Activated naive CD8-positive, alpha-beta T cell treated with anti-CD3 and anti-CD28 coated beads, Interleukin-2, amount 50 U/mL, for 24 hours (primary cell): ENCODE measurements at regions not wholly inside any gene's neighbourhood (a gene's known extent, or its start where the extent isn't known, plus 50 kb on each side); places are given as distances from the start of the nearest gene placed in this dataset.
A peak's percentile ranks its signal among the peaks of the same experiment; 100 is the strongest.

ENCODE experiments used
- ATAC-seq: fragments of 150-1000 bp; cut with Tn5 transposase; one replicate; pipeline ENCODE4 v1.10.0; 2021
- DNase-seq: peaks from one replicate; pipeline ENCODE4 v3.0.0; 2021
- H3K27ac Mint-ChIP-seq: one replicate; pipeline ENCODE4 v1.8.0; 2021; ENCODE audit warnings: mild to moderate bottlenecking, mixed read lengths
- H3K27me3 Mint-ChIP-seq: one replicate; pipeline ENCODE4 v1.8.0; 2021; ENCODE audit warnings: mixed read lengths
- H3K36me3 Mint-ChIP-seq: one replicate; pipeline ENCODE4 v1.8.0; 2021; ENCODE audit warnings: low read depth, mixed read lengths
- H3K4me1 Mint-ChIP-seq: one replicate; pipeline ENCODE4 v1.8.0; 2021; ENCODE audit warnings: mixed read lengths
- H3K4me3 Mint-ChIP-seq: one replicate; pipeline ENCODE4 v1.8.0; 2021; ENCODE audit warnings: mild to moderate bottlenecking, moderate library complexity, mixed read lengths
- H3K9me3 Mint-ChIP-seq: one replicate; pipeline ENCODE4 v1.8.0; 2021; ENCODE audit warnings: mixed read lengths

DNA sequence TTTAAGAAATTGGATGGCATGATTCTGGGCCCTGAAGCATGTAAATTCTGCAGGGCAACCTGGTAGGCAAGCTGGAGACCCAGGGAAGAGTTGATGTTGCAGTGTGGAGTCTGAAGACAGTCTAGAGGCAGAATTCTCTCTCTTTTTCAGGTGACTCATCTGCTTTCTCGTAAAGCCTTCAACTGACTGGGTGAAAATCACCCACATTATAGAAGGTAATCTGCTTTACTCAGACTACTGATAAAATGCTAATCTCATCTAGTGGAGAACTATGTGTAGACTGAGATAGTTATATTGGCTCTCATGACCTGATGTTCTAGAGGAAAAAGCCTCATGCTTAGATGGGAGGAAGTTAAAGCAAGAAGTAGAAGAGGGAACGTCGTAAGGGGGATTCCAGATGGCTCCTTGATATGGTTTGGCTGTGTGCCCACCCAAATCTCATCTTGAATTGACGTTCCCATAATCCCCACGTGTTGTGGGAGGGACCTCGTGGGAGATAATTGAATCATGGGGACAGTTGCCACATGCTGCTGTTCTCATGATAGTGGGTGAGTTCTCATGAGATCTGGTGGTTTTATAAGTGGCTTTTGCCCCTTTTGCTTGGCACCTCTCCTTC, 723.8 kb downstream of the BCL11B start:
- H3K9me3 Mint-ChIP-seq, result peaks cover 3% of the 10 kb centered on the region
- H3K27ac Mint-ChIP-seq, result peak overlapping the region; percentile 88
- peak overlapping the region; percentile 28 for H3K4me3 Mint-ChIP-seq
- peak; percentile 82 for ATAC-seq
- H3K27me3 Mint-ChIP-seq, result no peaks in the 10 kb centered on the region
- H3K4me1 Mint-ChIP-seq, result peaks cover 15% of the 10 kb centered on the region
- peaks cover 3% of the 10 kb centered on the region for H3K36me3 Mint-ChIP-seq
- peak; percentile 24 for DNase-seq

DNA sequence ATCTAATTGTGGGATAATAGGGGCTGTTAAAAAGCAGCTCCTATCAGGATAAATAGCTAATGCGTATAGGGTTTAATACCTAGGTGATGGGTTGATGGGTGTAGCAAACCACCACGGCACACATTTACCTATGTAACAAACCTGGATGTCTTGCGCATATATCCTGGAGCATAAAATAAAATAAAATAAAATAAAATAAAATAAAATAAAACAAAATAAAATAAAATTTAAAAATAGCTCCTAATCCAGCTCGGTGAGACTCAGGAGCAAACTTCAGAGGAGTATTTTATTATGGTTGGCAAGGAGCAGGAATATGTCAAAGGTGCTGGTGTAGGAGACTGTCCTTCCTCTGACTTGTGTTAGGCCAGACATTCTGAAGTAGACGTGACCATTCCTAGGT, 721.0 kb downstream of the BCL11B start:
- ATAC-seq, result no peak
- no peak overlapping the region for H3K27ac Mint-ChIP-seq
- peaks cover 9% of the 10 kb centered on the region for H3K9me3 Mint-ChIP-seq
- H3K4me3 Mint-ChIP-seq, result no peak overlapping the region
- H3K27me3 Mint-ChIP-seq, result no peaks in the 10 kb centered on the region
- H3K4me1 Mint-ChIP-seq, result peaks cover 15% of the 10 kb centered on the region
- DNase-seq, result no peak
- peaks cover 4% of the 10 kb centered on the region for H3K36me3 Mint-ChIP-seq

DNA sequence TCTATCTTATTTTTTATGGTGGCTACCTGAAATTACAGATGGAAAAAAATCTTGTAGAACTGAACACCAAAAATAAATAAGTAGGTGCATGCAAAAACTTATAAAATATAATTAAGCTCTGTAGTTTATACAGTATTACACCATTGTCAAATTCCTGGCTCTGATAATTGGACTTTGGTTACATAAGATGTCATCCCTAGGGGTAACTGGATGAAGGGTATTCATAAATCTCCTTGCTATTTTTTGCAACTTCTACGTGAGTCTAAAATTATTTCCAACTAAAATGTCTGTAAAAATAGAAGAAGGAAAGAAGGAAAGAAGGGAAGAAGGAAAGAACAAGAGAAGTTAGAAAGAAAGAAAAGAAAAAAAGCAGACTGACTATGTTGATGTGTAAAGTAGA, 716.6 kb downstream of the BCL11B start:
- ATAC-seq, result no peak
- Mint-ChIP-seq H3K36me3 (peaks cover 2% of the 10 kb centered on the region), H3K27me3 (no peaks in the 10 kb centered on the region), H3K9me3 (peaks cover 13% of the 10 kb centered on the region), H3K27ac (no peak overlapping the region), H3K4me3 (no peak overlapping the region), H3K4me1 (no peaks in the 10 kb centered on the region)
- no peak for DNase-seq

DNA sequence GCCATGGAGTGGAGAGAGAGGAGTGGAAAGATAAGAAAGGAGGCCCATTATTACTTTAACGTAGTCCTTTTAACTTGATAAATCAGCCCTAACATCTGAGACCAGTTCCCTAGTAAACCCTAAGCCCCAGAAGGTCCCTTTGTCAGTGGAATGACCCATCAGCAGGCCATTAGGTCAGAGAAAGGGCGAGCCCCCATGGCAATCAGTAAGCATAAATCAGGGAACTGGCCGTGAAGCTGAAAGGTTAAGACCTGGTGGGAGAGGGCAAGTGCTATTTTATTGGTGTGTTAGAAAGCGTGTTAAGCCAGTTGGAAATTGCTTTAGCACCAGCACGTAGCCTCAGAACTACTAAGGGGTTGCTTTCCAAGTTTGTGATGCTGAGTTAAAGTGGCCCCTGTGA, 708.0 kb downstream of the BCL11B start:
- ATAC-seq (no peak), DNase-seq (no peak)
- no peak overlapping the region for H3K4me3 Mint-ChIP-seq
- H3K27me3 Mint-ChIP-seq, result no peaks in the 10 kb centered on the region
- H3K36me3 Mint-ChIP-seq, result no peaks in the 10 kb centered on the region
- peaks cover 2% of the 10 kb centered on the region for H3K9me3 Mint-ChIP-seq
- no peak overlapping the region for H3K27ac Mint-ChIP-seq
- no peaks in the 10 kb centered on the region for H3K4me1 Mint-ChIP-seq

DNA sequence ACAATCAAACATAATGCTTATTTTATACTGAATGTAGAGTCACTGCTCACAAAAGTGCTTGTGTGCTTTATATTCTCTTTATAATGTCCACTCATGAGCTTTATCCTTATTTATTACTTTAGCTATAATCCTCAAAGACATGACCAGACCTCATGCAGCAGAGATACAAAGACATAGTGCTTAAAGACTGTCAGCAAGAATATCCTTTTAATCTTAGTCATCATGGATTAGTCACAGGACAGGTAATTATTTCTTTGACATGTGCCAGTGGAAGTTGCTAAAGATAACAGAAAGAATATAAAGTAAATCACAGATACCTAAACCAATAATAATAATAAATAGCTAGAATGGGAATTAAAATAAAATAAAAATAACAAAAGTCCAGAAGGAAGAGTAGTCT, 707.5 kb downstream of the BCL11B start:
- Mint-ChIP-seq H3K4me3 (no peak overlapping the region), H3K9me3 (no peaks in the 10 kb centered on the region)

DNA sequence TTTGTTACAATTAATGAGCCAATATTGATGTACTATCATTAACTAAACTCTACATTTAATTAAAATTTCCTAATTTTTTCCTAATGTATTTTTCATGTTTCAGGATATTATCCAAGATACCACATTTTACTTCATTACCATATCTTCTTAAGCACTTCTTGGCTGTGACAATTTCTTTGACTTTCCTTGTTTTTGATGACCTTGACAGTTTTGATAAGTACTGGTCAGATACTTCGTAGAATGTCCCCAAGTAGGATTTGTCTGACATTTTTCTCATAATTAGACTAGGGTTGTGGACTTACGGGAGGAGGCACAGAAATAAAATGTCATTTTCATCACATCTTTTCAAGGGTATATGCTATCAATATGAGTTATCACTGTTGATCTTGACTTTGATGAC, 700.9 kb downstream of the BCL11B start:
- Mint-ChIP-seq H3K27me3 (no peaks in the 10 kb centered on the region), H3K36me3 (no peaks in the 10 kb centered on the region), H3K4me3 (no peak overlapping the region), H3K27ac (no peak overlapping the region), H3K4me1 (no peaks in the 10 kb centered on the region), H3K9me3 (no peaks in the 10 kb centered on the region)
- ATAC-seq, result no peak
- no peak for DNase-seq

More for the DNA sequence above, 707.5 kb downstream of the BCL11B start:
- ATAC-seq (no peak), DNase-seq (no peak)
- H3K27me3 Mint-ChIP-seq, result no peaks in the 10 kb centered on the region
- H3K4me1 Mint-ChIP-seq, result no peaks in the 10 kb centered on the region
- H3K27ac Mint-ChIP-seq, result no peak overlapping the region
- H3K36me3 Mint-ChIP-seq, result no peaks in the 10 kb centered on the region

DNA sequence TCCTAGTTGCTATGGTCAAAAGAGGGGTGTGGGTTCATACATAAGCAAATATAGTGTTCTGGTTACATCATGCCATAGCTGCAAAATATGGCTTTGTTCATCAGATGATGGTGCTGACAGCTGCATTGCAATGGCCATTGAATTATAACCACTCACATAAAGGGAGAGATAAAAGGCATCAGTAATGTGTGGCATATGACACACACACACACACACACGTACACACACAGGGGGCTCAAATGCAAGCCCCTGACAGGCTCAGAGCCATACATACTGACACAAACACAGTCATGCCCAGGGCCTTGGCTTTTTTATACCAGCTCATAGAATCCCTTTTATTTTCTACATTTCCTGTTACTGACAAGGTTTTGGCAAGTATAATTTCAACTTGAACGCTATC, 698.9 kb downstream of the BCL11B start:
- ATAC-seq (no peak), DNase-seq (no peak)
- no peaks in the 10 kb centered on the region for H3K36me3 Mint-ChIP-seq
- H3K4me1 Mint-ChIP-seq, result no peaks in the 10 kb centered on the region
- H3K9me3 Mint-ChIP-seq, result no peaks in the 10 kb centered on the region
- H3K27me3 Mint-ChIP-seq, result no peaks in the 10 kb centered on the region
- no peak overlapping the region for H3K4me3 Mint-ChIP-seq
- no peak overlapping the region for H3K27ac Mint-ChIP-seq

DNA sequence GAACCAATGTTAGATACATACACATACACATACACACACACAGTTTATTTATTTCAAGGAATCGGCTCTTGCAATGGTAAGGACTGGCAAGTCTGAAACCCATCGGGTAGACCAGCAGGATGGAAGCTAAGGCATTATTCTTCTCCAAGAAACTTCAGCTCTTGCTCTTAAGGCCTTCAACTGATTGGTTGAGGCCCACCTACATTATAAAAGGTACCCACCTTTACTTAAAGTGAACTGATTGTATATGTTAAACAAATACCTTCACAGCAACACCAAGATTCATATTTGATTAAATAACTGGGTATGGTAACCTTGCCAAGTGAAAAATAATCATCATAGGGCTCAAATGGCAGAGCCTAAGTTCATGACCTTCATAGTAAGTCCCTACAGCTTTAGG, 695.5 kb downstream of the BCL11B start:
- no peak for DNase-seq
- peaks cover 2% of the 10 kb centered on the region for H3K27me3 Mint-ChIP-seq
- no peaks in the 10 kb centered on the region for H3K4me1 Mint-ChIP-seq
- H3K27ac Mint-ChIP-seq, result no peak overlapping the region
- H3K9me3 Mint-ChIP-seq, result no peaks in the 10 kb centered on the region
- ATAC-seq, result no peak
- no peak overlapping the region for H3K4me3 Mint-ChIP-seq
- H3K36me3 Mint-ChIP-seq, result no peaks in the 10 kb centered on the region

DNA sequence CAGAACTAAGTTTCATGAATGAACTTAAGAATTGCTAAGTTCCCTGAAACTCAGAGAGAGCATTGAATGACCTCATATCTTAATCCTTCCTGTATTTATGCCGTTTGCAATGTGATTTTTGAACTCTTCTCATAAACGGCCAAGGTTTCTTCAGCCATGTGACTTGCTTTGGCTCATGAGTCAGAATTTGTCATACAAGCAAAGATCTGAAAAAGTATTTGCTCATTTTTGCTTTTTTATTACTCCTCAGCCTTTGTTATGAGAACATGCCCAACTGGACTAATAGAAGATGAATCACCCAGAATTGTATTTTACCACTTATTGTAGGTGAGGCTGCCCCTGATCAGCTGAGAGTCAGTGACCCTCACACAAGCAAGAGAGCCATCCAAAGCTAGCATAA, 693.8 kb downstream of the BCL11B start:
- H3K27me3 Mint-ChIP-seq, result peaks cover 2% of the 10 kb centered on the region
- no peaks in the 10 kb centered on the region for H3K4me1 Mint-ChIP-seq
- ATAC-seq (no peak), DNase-seq (no peak)
- no peaks in the 10 kb centered on the region for H3K9me3 Mint-ChIP-seq
- H3K27ac Mint-ChIP-seq, result no peak overlapping the region
- H3K4me3 Mint-ChIP-seq, result no peak overlapping the region
- no peaks in the 10 kb centered on the region for H3K36me3 Mint-ChIP-seq

DNA sequence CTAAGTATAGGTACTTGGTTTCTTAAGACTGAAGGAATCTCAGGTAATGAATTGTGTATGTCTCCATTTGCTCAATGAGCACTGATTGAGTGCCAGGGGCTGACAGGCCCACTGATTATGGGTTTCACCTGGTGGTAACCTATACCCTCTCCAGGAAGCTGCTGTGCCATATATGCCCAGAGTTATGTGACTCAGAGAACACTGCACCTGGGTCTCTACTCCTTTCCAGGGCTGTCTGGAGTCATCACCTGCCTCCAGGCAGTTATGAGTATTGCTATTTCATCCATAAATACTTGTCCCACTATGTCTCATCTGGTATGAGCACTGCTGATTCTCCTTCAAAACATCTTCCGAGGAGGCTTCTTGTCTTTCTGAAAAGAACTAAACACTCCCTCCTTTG, 692.9 kb downstream of the BCL11B start:
- ATAC-seq, result no peak
- no peaks in the 10 kb centered on the region for H3K9me3 Mint-ChIP-seq

DNA sequence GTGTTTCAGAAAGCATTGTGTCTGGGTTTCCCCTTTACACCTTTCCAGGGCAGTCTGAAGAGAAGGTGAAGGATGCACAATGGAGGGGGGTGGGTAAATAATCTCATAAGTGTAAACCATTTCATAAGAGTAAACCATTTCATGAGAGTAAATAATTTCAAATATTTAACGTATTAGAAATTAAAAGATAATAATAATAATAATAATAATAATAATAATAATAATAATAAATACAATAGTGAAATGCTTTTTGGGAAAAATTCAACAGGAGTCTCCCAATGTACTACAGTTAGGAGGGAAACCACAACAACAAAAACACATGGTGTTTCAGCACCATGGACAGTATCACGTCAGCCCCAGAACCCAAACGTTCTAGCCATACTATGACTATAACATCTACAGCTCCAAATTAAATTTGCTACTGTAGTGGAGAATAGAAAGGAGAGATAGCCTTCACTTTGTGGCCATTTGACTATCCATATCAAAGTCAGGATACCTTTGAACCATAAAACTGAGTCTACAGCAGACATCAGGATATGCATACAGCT, 691.8 kb downstream of the BCL11B start:
- Mint-ChIP-seq H3K4me3 (no peak overlapping the region), H3K9me3 (no peaks in the 10 kb centered on the region), H3K27me3 (peaks cover 2% of the 10 kb centered on the region), H3K36me3 (no peaks in the 10 kb centered on the region), H3K27ac (no peak overlapping the region), H3K4me1 (no peaks in the 10 kb centered on the region)
- peak; percentile 2 for DNase-seq
- no peak for ATAC-seq

More for the DNA sequence above, 692.9 kb downstream of the BCL11B start:
- Mint-ChIP-seq H3K27me3 (peaks cover 2% of the 10 kb centered on the region), H3K36me3 (no peaks in the 10 kb centered on the region), H3K4me1 (no peaks in the 10 kb centered on the region), H3K4me3 (no peak overlapping the region), H3K27ac (no peak overlapping the region)
- DNase-seq, result no peak

DNA sequence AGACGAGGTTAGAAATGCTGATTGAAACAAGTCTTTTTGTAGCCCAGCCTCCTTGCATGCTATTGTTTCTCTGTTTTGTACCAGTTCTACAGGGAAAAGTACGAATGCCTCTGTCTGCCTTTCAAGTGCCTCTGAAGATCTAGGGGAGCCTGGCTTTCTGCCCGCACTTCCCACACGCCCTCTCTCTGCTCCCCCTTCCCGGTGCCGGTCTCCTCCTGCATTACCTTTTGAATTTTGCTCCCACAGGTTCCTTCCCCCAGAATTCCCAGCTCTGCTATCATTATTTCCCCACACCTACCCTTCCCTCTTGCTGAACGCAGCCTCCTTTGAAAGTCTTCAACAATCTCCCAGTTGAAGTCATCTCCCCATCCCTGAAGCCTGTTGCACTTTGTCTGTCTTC, 689.7 kb downstream of the BCL11B start:
- DNase-seq (no peak), ATAC-seq (no peak)
- no peaks in the 10 kb centered on the region for H3K9me3 Mint-ChIP-seq
- no peaks in the 10 kb centered on the region for H3K4me1 Mint-ChIP-seq
- peaks cover 2% of the 10 kb centered on the region for H3K27me3 Mint-ChIP-seq
- H3K4me3 Mint-ChIP-seq, result no peak overlapping the region
- H3K27ac Mint-ChIP-seq, result no peak overlapping the region
- H3K36me3 Mint-ChIP-seq, result no peaks in the 10 kb centered on the region

DNA sequence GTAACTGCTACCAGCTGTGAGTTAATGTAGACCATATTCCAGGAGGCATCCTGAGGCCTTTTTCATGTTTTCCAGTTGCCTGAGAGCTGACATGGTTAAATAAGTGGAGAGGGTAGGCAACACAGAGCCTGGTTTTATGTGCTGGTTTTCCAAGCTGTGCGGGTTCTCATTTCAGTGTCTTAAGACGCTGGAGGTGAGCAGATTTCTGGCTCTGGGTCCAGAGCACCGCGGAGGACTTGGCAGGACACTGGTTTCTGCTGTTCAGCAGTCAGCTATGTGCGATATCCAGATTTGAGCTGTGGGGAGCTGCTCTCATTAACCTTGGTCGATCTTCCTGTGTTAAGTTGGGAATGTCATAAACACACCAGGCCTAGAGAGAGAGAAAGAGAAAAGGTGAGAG, 680.8 kb downstream of the BCL11B start:
- Mint-ChIP-seq H3K9me3 (peaks cover 4% of the 10 kb centered on the region), H3K4me3 (no peak overlapping the region)

DNA sequence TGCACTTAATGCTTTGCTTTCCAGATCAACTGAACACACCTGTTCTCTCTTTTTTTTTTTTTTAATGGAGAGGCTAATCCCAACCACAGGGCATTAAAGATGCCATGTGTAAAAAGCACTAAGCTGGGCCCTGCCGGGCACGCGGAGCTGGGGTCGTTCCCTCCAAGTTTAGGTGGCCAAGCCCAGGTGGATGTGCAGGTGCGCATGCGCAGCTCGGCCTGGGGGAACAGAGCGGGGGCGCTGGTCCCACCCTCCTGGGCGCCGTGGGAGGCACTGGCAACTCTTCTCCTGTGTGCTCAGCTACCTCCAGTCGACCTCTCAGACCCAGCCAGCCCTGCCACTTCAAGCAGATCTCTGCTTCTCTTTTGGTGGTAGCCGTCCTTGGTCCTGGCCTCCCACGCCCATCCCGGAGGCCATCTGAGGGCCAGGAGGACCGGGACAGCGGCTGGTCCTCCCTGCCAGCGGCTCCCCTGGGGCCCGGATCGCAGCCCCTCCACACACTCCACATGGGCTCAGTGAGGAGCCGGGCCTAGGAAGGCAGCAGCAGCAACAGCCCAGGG, 679.3 kb downstream of the BCL11B start:
- Mint-ChIP-seq H3K36me3 (no peaks in the 10 kb centered on the region), H3K4me1 (no peaks in the 10 kb centered on the region), H3K27ac (no peak overlapping the region), H3K4me3 (no peak overlapping the region), H3K27me3 (no peaks in the 10 kb centered on the region), H3K9me3 (peaks cover 17% of the 10 kb centered on the region)
- no peak for DNase-seq
- ATAC-seq, result no peak

More for the DNA sequence above, 680.8 kb downstream of the BCL11B start:
- Mint-ChIP-seq H3K36me3 (no peaks in the 10 kb centered on the region), H3K4me1 (no peaks in the 10 kb centered on the region), H3K27ac (no peak overlapping the region), H3K27me3 (no peaks in the 10 kb centered on the region)
- DNase-seq, result no peak
- ATAC-seq, result no peak

DNA sequence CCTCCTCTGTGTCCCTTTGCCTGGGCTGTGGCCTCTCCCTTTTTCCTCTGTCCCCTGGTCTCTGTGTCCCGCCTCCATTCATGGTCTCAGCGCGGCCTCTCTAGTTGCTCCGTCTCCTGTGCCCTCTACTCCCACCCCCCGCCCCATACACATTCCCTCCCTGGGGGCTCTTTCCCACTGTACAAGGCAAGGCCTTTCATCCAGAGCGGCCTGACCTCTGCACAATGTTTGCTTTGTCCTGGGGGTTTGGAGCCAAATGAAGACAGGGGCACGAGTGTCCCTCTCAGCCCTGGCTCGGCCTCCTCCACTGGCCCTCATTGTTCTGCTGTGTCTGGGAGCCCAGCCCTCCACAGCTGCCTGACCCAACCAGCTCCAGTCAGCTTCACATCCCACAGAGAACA, 678.6 kb downstream of the BCL11B start:
- DNase-seq (no peak), ATAC-seq (no peak)
- no peaks in the 10 kb centered on the region for H3K27me3 Mint-ChIP-seq
- H3K9me3 Mint-ChIP-seq, result peaks cover 23% of the 10 kb centered on the region
- H3K27ac Mint-ChIP-seq, result no peak overlapping the region
- H3K4me1 Mint-ChIP-seq, result no peaks in the 10 kb centered on the region
- no peak overlapping the region for H3K4me3 Mint-ChIP-seq
- no peaks in the 10 kb centered on the region for H3K36me3 Mint-ChIP-seq
